ENCODE measurements at regions not wholly inside any gene's neighbourhood (a gene's known extent, or its start where the extent isn't known, plus 50 kb on each side); places are given as distances from the start of the nearest gene placed in this dataset.

DNA sequence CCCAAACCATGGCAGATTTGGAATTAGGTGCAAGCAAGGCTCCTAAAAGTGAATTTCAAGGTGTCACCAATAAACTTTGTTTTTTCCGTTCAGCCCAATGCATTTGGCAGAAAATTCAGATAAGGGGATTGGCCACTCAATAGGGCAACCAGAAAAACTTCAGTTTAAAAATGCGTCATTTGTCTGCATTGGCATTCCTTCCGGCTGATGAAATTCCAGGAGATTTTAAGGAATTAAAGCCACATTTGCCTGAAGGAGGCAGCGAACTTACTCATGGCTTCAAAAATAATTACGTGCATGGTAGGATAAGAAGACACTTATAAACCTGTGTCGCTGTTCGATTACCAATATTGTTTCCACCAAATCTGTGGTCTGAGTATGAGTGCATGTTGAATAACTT lies 151.9 kb downstream of the SALL1 start:
- Histone ChIP-seq H3K4me1 (ENCODE audit: insufficient read depth, low read length, poor library complexity, severe bottlenecking) (peaks cover 5% of the 10 kb centered on the region), H3K36me3 (ENCODE audit: insufficient read depth, low read length) (no peaks in the 10 kb centered on the region), H4K20me1 (ENCODE audit: insufficient read depth, low read length) (no peaks in the 10 kb centered on the region), H3K79me2 (ENCODE audit: insufficient read depth, low read depth, low read length) (no peaks in the 10 kb centered on the region), H3K4me3 (ENCODE audit: low read depth, low read length, poor library complexity, severe bottlenecking) (no peak overlapping the region), H3K27ac (ENCODE audit: low read depth, low read length, poor library complexity, severe bottlenecking) (no peak overlapping the region), H2AFZ (ENCODE audit: low read length) (no peak overlapping the region), H3K9me2 (ENCODE audit: insufficient read depth, low read length) (no peaks in the 10 kb centered on the region), H3K9me3 (ENCODE audit: low read length) (no peaks in the 10 kb centered on the region), H3K4me2 (ENCODE audit: low read length) (no peak overlapping the region)
- intact Hi-C loops (cut with micrococcal nuclease; ENCODE audit: unreplicated experiment) = no loop called here
- TF ChIP-seq, protein P1, sequence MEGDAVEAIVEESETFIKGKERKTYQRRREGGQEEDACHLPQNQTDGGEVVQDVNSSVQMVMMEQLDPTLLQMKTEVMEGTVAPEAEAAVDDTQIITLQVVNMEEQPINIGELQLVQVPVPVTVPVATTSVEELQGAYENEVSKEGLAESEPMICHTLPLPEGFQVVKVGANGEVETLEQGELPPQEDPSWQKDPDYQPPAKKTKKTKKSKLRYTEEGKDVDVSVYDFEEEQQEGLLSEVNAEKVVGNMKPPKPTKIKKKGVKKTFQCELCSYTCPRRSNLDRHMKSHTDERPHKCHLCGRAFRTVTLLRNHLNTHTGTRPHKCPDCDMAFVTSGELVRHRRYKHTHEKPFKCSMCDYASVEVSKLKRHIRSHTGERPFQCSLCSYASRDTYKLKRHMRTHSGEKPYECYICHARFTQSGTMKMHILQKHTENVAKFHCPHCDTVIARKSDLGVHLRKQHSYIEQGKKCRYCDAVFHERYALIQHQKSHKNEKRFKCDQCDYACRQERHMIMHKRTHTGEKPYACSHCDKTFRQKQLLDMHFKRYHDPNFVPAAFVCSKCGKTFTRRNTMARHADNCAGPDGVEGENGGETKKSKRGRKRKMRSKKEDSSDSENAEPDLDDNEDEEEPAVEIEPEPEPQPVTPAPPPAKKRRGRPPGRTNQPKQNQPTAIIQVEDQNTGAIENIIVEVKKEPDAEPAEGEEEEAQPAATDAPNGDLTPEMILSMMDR (conservative IDR thresholded peaks at IDR 0.05; ENCODE audit: low read length) = no peak
- TF ChIP-seq EZH2phosphoT487 (IDR thresholded peaks at IDR 0.05; ENCODE audit: borderline replicate concordance, low read depth, low read length) = no peak
- no TSS peak for BruUV-seq (replicated peaks)
- CTCF ChIA-PET (ENCODE audit: unreplicated experiment) = no interaction called here
- POLR2A ChIA-PET = interaction anchor here (0.6 to 0.7 kb wide), 2 partner anchors 20 to 117 kb away, joined by 3 read pairs; no protein-coding TSS in a partner anchor
- DNase-seq (ENCODE audit: low spot score) = no peak

DNA sequence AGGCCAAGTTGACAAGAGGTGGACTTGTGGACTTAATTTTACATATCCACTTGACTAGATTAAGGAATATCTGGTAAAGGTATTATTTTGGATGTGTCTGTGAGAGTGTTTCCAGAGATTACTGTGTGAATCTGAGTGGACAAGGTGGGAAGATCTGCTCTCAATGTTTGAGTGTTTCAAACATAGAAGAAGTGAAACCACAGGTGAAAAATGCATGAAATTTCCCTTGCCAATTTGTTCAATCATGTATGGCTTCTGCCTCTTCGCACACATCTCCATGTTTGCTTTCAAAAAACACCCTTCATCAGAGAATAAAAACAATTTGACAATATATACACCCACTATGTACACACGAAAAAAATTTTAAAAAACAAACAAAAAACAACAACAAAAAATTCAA lies 152.7 kb downstream of the SALL1 start:
- DNase-seq (ENCODE audit: low spot score) = no peak
- no peaks in the 10 kb centered on the region for H3K36me3 ChIP-seq (ENCODE audit: insufficient read depth, low read length)
- H3K79me2 ChIP-seq (ENCODE audit: insufficient read depth, low read depth, low read length) = no peaks in the 10 kb centered on the region
- H2AFZ ChIP-seq (ENCODE audit: low read length) = no peak overlapping the region
- peaks cover 5% of the 10 kb centered on the region for H3K4me1 ChIP-seq (ENCODE audit: insufficient read depth, low read length, poor library complexity, severe bottlenecking)
- H3K4me3 ChIP-seq (ENCODE audit: low read depth, low read length, poor library complexity, severe bottlenecking) = no peak overlapping the region
- no TSS peak for BruUV-seq (replicated peaks)
- intact Hi-C loops (cut with micrococcal nuclease; ENCODE audit: unreplicated experiment) = no loop called here
- no peak overlapping the region for H3K4me2 ChIP-seq (ENCODE audit: low read length)
- TF ChIP-seq, protein P1 (conservative IDR thresholded peaks at IDR 0.05; ENCODE audit: low read length) = no peak
- no peak for TF ChIP-seq EZH2phosphoT487 (IDR thresholded peaks at IDR 0.05; ENCODE audit: borderline replicate concordance, low read depth, low read length)
- no peaks in the 10 kb centered on the region for H3K9me3 ChIP-seq (ENCODE audit: low read length)
- H4K20me1 ChIP-seq (ENCODE audit: insufficient read depth, low read length) = no peaks in the 10 kb centered on the region
- no peaks in the 10 kb centered on the region for H3K9me2 ChIP-seq (ENCODE audit: insufficient read depth, low read length)
- CTCF ChIA-PET (ENCODE audit: unreplicated experiment) = no interaction called here
- no peak overlapping the region for H3K27ac ChIP-seq (ENCODE audit: low read depth, low read length, poor library complexity, severe bottlenecking)
- POLR2A ChIA-PET = interaction anchor here (0.6 to 0.7 kb wide), 2 partner anchors 91 to 116 kb away, joined by 3 to 4 read pairs; no protein-coding TSS in a partner anchor

DNA sequence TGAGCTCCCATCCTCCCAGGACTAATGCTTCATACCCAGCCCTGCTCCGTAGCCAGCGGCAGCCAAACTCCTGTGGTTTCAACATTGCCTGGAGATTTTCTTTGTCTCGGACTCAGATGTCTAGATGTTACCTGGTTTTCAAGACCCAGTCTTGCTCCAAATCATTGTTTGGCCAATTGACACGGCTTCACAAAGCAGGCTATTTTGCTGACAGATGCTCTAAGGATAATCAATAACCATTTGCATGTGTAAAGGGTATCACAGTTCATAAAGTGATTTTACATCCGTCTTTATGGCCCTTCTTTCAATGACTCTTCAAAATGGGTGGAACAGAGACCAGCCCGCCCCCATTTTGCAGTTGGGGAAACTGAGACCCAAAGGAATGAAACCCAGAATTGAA lies 153.4 kb downstream of the SALL1 start:
- no peaks in the 10 kb centered on the region for H4K20me1 ChIP-seq (ENCODE audit: insufficient read depth, low read length)
- no peak for TF ChIP-seq EZH2phosphoT487 (IDR thresholded peaks at IDR 0.05; ENCODE audit: borderline replicate concordance, low read depth, low read length)
- TF ChIP-seq, protein P1 (conservative IDR thresholded peaks at IDR 0.05; ENCODE audit: low read length) = no peak
- no peak for DNase-seq (ENCODE audit: low spot score)
- no peaks in the 10 kb centered on the region for H3K79me2 ChIP-seq (ENCODE audit: insufficient read depth, low read depth, low read length)
- ChIA-PET CTCF (ENCODE audit: unreplicated experiment) (no interaction called here), POLR2A (interaction anchor here (0.5 kb wide), 1 partner anchor 55 kb away, joined by 4 read pairs; no protein-coding TSS in a partner anchor)
- no peak overlapping the region for H3K4me3 ChIP-seq (ENCODE audit: low read depth, low read length, poor library complexity, severe bottlenecking)
- no peak overlapping the region for H2AFZ ChIP-seq (ENCODE audit: low read length)
- intact Hi-C loops (cut with micrococcal nuclease; ENCODE audit: unreplicated experiment) = no loop called here
- H3K9me2 ChIP-seq (ENCODE audit: insufficient read depth, low read length) = no peaks in the 10 kb centered on the region
- no peaks in the 10 kb centered on the region for H3K9me3 ChIP-seq (ENCODE audit: low read length)
- H3K36me3 ChIP-seq (ENCODE audit: insufficient read depth, low read length) = no peaks in the 10 kb centered on the region
- peaks cover 5% of the 10 kb centered on the region for H3K4me1 ChIP-seq (ENCODE audit: insufficient read depth, low read length, poor library complexity, severe bottlenecking)
- H3K27ac ChIP-seq (ENCODE audit: low read depth, low read length, poor library complexity, severe bottlenecking) = no peak overlapping the region
- BruUV-seq (replicated peaks) = no TSS peak
- no peak overlapping the region for H3K4me2 ChIP-seq (ENCODE audit: low read length)
